GM21723 (cell line): ENCODE measurements at regions not wholly inside any gene's neighbourhood (a gene's known extent, or its start where the extent isn't known, plus 50 kb on each side); places are given as distances from the start of the nearest gene placed in this dataset.

Experiments
- ATAC-seq: cut with Tn5 transposase; IDR thresholded peaks from one replicate; pipeline ENCODE4 v1.9.1; 2021; ENCODE audit warnings: mild to moderate bottlenecking, moderate library complexity; ENCODE audit not compliant: unreplicated experiment

- no peak for ATAC-seq
These were observed 239.9 kb downstream of the ZNF516 start for GRCh38 chr18:76255070-76255683.

GRCh38 chr18:76252880-76253279 is 242.2 kb downstream of the ZNF516 start:
- ATAC-seq, result no peak

- no peak for ATAC-seq
These were observed 242.9 kb downstream of the ZNF516 start for GRCh38 chr18:76252139-76252538.

- no peak for ATAC-seq
These were observed 243.4 kb downstream of the ZNF516 start for GRCh38 chr18:76251691-76252090.

GRCh38 chr18:76246590-76246989 is 248.5 kb downstream of the ZNF516 start:
- no peak for ATAC-seq

- no peak for ATAC-seq
These were observed 260.4 kb downstream of the ZNF516 start for GRCh38 chr18:76234676-76235060.

- ATAC-seq, result no peak
These were observed 261.0 kb downstream of the ZNF516 start for GRCh38 chr18:76233876-76234675.

GRCh38 chr18:76233406-76233805 is 261.6 kb downstream of the ZNF516 start:
- ATAC-seq, result no peak

- ATAC-seq, result no peak
These were observed 262.3 kb downstream of the ZNF516 start for GRCh38 chr18:76232779-76233178.

GRCh38 chr18:76232010-76232409 is 263.0 kb downstream of the ZNF516 start:
- no peak for ATAC-seq

GRCh38 chr18:76231402-76231801 is 263.6 kb downstream of the ZNF516 start:
- no peak for ATAC-seq

- no peak for ATAC-seq
These were observed 264.3 kb downstream of the ZNF516 start for GRCh38 chr18:76230791-76231190.

- ATAC-seq, result no peak
These were observed 266.3 kb downstream of the ZNF516 start for GRCh38 chr18:76228716-76229115.

GRCh38 chr18:76227759-76228158 is 267.3 kb downstream of the ZNF516 start:
- no peak for ATAC-seq

- ATAC-seq, result no peak
These were observed 271.6 kb downstream of the ZNF516 start for GRCh38 chr18:76223403-76223802.

- ATAC-seq, result no peak
These were observed 276.0 kb downstream of the ZNF516 start for GRCh38 chr18:76219023-76219422.

- ATAC-seq, result no peak
These were observed 278.9 kb downstream of the ZNF516 start for GRCh38 chr18:76216096-76216495.

GRCh38 chr18:76213991-76214390 is 281.1 kb downstream of the ZNF516 start:
- no peak for ATAC-seq

GRCh38 chr18:76212960-76213359 is 282.1 kb downstream of the ZNF516 start:
- no peak for ATAC-seq

GRCh38 chr18:76209597-76209996 is 285.4 kb downstream of the ZNF516 start:
- ATAC-seq, result no peak

GRCh38 chr18:76208678-76209306 is 286.2 kb downstream of the ZNF516 start:
- no peak for ATAC-seq

- no peak for ATAC-seq
These were observed 289.1 kb downstream of the ZNF516 start for GRCh38 chr18:76205906-76206305.
